H9 (cell line): ENCODE measurements at regions not wholly inside any gene's neighbourhood (a gene's known extent, or its start where the extent isn't known, plus 50 kb on each side); places are given as distances from the start of the nearest gene placed in this dataset.

ENCODE experiments used
- DNase-seq: peaks from one replicate; pipeline ENCODE4 v3.0.0-alpha.2; 2017
- H2AFZ ChIP-seq: one replicate; pipeline ENCODE4 v1.6.1; 2013; ENCODE audit warnings: mild to moderate bottlenecking, low read length, control low read depth, moderate library complexity
- H2AK5ac ChIP-seq: 2 replicates; pipeline ENCODE4 v1.6.1; 2013; ENCODE audit warnings: low read length, control low read depth, mixed read lengths; ENCODE audit not compliant: insufficient read length
- H2BK120ac ChIP-seq: one replicate; pipeline ENCODE4 v1.6.1; 2013; ENCODE audit warnings: low read depth, mild to moderate bottlenecking, low read length, control low read depth, inconsistent platforms; ENCODE audit not compliant: poor library complexity, severe bottlenecking
- H2BK12ac ChIP-seq: 2 replicates; pipeline ENCODE4 v1.6.1; 2013; ENCODE audit warnings: low read length, control low read depth, mixed read lengths, low read depth; ENCODE audit not compliant: insufficient read length
- H2BK15ac ChIP-seq: 2 replicates; pipeline ENCODE4 v1.6.1; 2013; ENCODE audit warnings: low read depth, low read length, control low read depth
- H2BK20ac ChIP-seq: one replicate; pipeline ENCODE4 v1.6.1; 2013; ENCODE audit warnings: low read depth, mild to moderate bottlenecking, low read length, control low read depth, inconsistent platforms; ENCODE audit not compliant: poor library complexity, severe bottlenecking
- H2BK5ac ChIP-seq: 2 replicates; pipeline ENCODE4 v1.6.1; 2013; ENCODE audit warnings: low read length, control low read depth, mixed read lengths; ENCODE audit not compliant: insufficient read length
- H3K14ac ChIP-seq: 2 replicates; pipeline ENCODE4 v1.6.1; 2013; ENCODE audit warnings: low read length, control low read depth; ENCODE audit not compliant: insufficient read depth
- H3K18ac ChIP-seq: 2 replicates; pipeline ENCODE4 v1.6.1; 2013; ENCODE audit warnings: low read depth, mild to moderate bottlenecking, mixed read lengths, low read length, control low read depth; ENCODE audit not compliant: insufficient read length
- H3K23ac ChIP-seq: 2 replicates; pipeline ENCODE4 v1.6.1; 2013; ENCODE audit warnings: low read length, control low read depth, mixed read lengths, low read depth; ENCODE audit not compliant: insufficient read length
- H3K23me2 ChIP-seq: 2 replicates; pipeline ENCODE4 v1.6.1; 2013; ENCODE audit warnings: low read depth, mild to moderate bottlenecking, mixed read lengths, low read length, control low read depth; ENCODE audit not compliant: insufficient read length, poor library complexity, severe bottlenecking
- H3K27ac ChIP-seq: 2 replicates; pipeline ENCODE4 v1.5.1; 2013; ENCODE audit warnings: low read length, control low read depth, mixed read lengths, low read depth; ENCODE audit not compliant: insufficient read length
- H3K27me3 ChIP-seq: 2 replicates; pipeline ENCODE4 v1.6.1; 2013; ENCODE audit warnings: low read length, control low read depth, inconsistent platforms; ENCODE audit not compliant: insufficient read depth
- H3K4ac ChIP-seq: 2 replicates; pipeline ENCODE4 v1.6.1; 2013; ENCODE audit warnings: low read depth, mild to moderate bottlenecking, control low read depth, inconsistent platforms, low read length, moderate library complexity
- H3K4me1 ChIP-seq: 2 replicates; pipeline ENCODE4 v1.6.1; 2013; ENCODE audit warnings: low read length, control low read depth, inconsistent platforms; ENCODE audit not compliant: insufficient read depth
- H3K4me2 ChIP-seq: 2 replicates; pipeline ENCODE4 v1.6.1; 2013; ENCODE audit warnings: low read length, control low read depth, mixed read lengths; ENCODE audit not compliant: insufficient read length, insufficient read depth
- H3K56ac ChIP-seq: 2 replicates; pipeline ENCODE4 v1.6.1; 2013; ENCODE audit warnings: low read depth, mild to moderate bottlenecking, mixed read lengths, low read length, control low read depth; ENCODE audit not compliant: insufficient read length
- H3K79me1 ChIP-seq: 2 replicates; pipeline ENCODE4 v1.6.1; 2013; ENCODE audit warnings: low read depth, mild to moderate bottlenecking, moderate library complexity, low read length, control low read depth, inconsistent platforms; ENCODE audit not compliant: insufficient read depth, poor library complexity, severe bottlenecking
- H3K79me2 ChIP-seq: 2 replicates; pipeline ENCODE4 v1.6.1; 2013; ENCODE audit warnings: low read length, control low read depth, inconsistent platforms; ENCODE audit not compliant: insufficient read depth
- H3K9ac ChIP-seq: 2 replicates; pipeline ENCODE4 v1.6.1; 2013; ENCODE audit warnings: low read length, control low read depth, mixed read lengths; ENCODE audit not compliant: insufficient read length; ENCODE audit errors: extremely low read depth
- H3K9me3 ChIP-seq: one replicate; pipeline ENCODE4 v1.6.1; 2013; ENCODE audit warnings: low read depth, low read length, inconsistent platforms; ENCODE audit not compliant: control insufficient read depth
- H3T11ph ChIP-seq: one replicate; pipeline ENCODE4 v1.6.1; 2013; ENCODE audit warnings: mild to moderate bottlenecking, low read length, control low read depth, inconsistent platforms
- H4K20me1 ChIP-seq: one replicate; pipeline ENCODE4 v1.6.1; 2013; ENCODE audit not compliant: control insufficient read depth, insufficient read length, insufficient read depth
- H4K5ac ChIP-seq: 2 replicates; pipeline ENCODE4 v1.6.1; 2013; ENCODE audit warnings: low read depth, mild to moderate bottlenecking, mixed read lengths, low read length, control low read depth; ENCODE audit not compliant: insufficient read length
- H4K8ac ChIP-seq: replicated peaks from 2 replicates; pipeline ENCODE4 v1.6.1; 2013; ENCODE audit warnings: low read length, control low read depth, mixed read lengths, low read depth; ENCODE audit not compliant: insufficient read length
- H4K91ac ChIP-seq: 2 replicates; pipeline ENCODE4 v1.6.1; 2013; ENCODE audit warnings: low read depth, mild to moderate bottlenecking, moderate library complexity, mixed read lengths, low read length, control low read depth; ENCODE audit not compliant: insufficient read length
- H3K27ac Mint-ChIP-seq, 3 experiments: 2 replicates in 2 of 3; 3 replicates in 1 of 3; pipeline ENCODE4 v1.8.0; 2020 to 2021; ENCODE audit warnings: mixed read lengths in 3 of 3, mild to moderate bottlenecking in 1 of 3, moderate library complexity in 1 of 3
- H3K27me3 Mint-ChIP-seq: 2 replicates; pipeline ENCODE4 v1.8.0; 2021; ENCODE audit warnings: low read depth, mild to moderate bottlenecking, moderate library complexity, mixed read lengths
- H3K36me3 Mint-ChIP-seq, 3 experiments: 2 replicates in 2 of 3; 3 replicates in 1 of 3; pipeline ENCODE4 v1.8.0; 2020 to 2021; ENCODE audit warnings: low read depth in 3 of 3, mixed read lengths in 3 of 3; ENCODE audit not compliant: insufficient read depth in 1 of 3
- H3K4me1 Mint-ChIP-seq, 2 experiments: 2 replicates each; pipeline ENCODE4 v1.8.0; 2020; ENCODE audit warnings: mixed read lengths in 2 of 2
- H3K4me3 Mint-ChIP-seq, 2 experiments: 2 replicates in 1 of 2; 3 replicates in 1 of 2; pipeline ENCODE4 v1.8.0; 2020 to 2021; ENCODE audit warnings: mild to moderate bottlenecking in 2 of 2, mixed read lengths in 2 of 2, moderate library complexity in 1 of 2
- H3K9me3 Mint-ChIP-seq, 2 experiments: 2 replicates in 1 of 2; 3 replicates in 1 of 2; pipeline ENCODE4 v1.8.0; 2020; ENCODE audit warnings: mild to moderate bottlenecking in 2 of 2, mixed read lengths in 2 of 2, moderate library complexity in 1 of 2
- CTCF ChIP-seq: fragments of 200-600 bp; sonication (generic); conservative IDR thresholded peaks from 3 replicates; pipeline ENCODE4 v1.8.0; 2021; ENCODE audit warnings: antibody characterized with exemption, mild to moderate bottlenecking
- whole genome bisulfite sequencing: extraction: QIAGEN DNeasy Blood & Tissue Kit; methylation state at CpG from one replicate; pipeline ENCODE4 v1.1.7; 2013; ENCODE audit warnings: missing lambda C conversion rate, low lambda C conversion rate, mixed read lengths; ENCODE audit not compliant: insufficient read length; ENCODE audit errors: extremely low coverage; 5-methylcytosine and 5-hydroxymethylcytosine counted together

- Histone ChIP-seq H2BK15ac (no peak overlapping the region), H2BK120ac (no peak overlapping the region), H3K4ac (no peak overlapping the region), H3K9me3 (no peaks in the 10 kb centered on the region), H3K4me1 (no peaks in the 10 kb centered on the region), H3T11ph (no peak overlapping the region), H3K14ac (no peak overlapping the region), H2AK5ac (no peak overlapping the region), H4K91ac (no peak overlapping the region), H4K5ac (no peak overlapping the region), H2BK5ac (no peak overlapping the region), H3K79me2 (no peaks in the 10 kb centered on the region), H3K23me2 (no peaks in the 10 kb centered on the region), H3K18ac (no peak overlapping the region), H2AFZ (no peak overlapping the region), H2BK20ac (no peak overlapping the region), H3K9ac (no peak overlapping the region), H3K23ac (no peak overlapping the region), H3K56ac (no peak overlapping the region), H2BK12ac (no peak overlapping the region), H4K8ac (no peak overlapping the region), H3K27me3 (no peaks in the 10 kb centered on the region), H4K20me1 (no peaks in the 10 kb centered on the region), H3K79me1 (no peaks in the 10 kb centered on the region), H3K4me2 (no peak overlapping the region), H3K27ac (no peak overlapping the region)
- H3K9me3 Mint-ChIP-seq, result peaks cover 2 to 6% of the 10 kb centered on the region in 2 experiments; a peak in 2 of 5 replicates
- no CpG with 5 or more reads among the region's 2 CpGs for WGBS
- H3K4me1 Mint-ChIP-seq, result peaks cover 17 to 21% of the 10 kb centered on the region in 2 experiments
- no peak overlapping the region for H3K27ac Mint-ChIP-seq
- H3K27me3 Mint-ChIP-seq, result no peaks in the 10 kb centered on the region
- no peak for DNase-seq
- H3K36me3 Mint-ChIP-seq, result peaks cover 0 to 2% (median 1%) of the 10 kb centered on the region in 3 experiments; a peak in 3 of 7 replicates
- H3K4me3 Mint-ChIP-seq, result no peak overlapping the region
- TF ChIP-seq CTCF, result no peak
Measured at GRCh38 chr12:70077441-70077840, 165.8 kb upstream of the CNOT2 start.
